HUES64 (cell line): ENCODE measurements at regions not wholly inside any gene's neighbourhood (a gene's known extent, or its start where the extent isn't known, plus 50 kb on each side); places are given as distances from the start of the nearest gene placed in this dataset.
"Not testable (repeated sequence)": the region's sequence is repeated elsewhere in the genome, so short reads cannot be mapped to it uniquely, and the experiment has no call there.

ENCODE experiments used
- H3K27ac ChIP-seq: 2 replicates; pipeline ENCODE4 v1.7.0; 2013; ENCODE audit warnings: low read depth, low read length, inconsistent platforms
- H3K27me3 ChIP-seq: 2 replicates; pipeline ENCODE4 v1.6.1; 2013; ENCODE audit warnings: mild to moderate bottlenecking, low read length; ENCODE audit not compliant: insufficient read depth
- H3K36me3 ChIP-seq: 2 replicates; pipeline ENCODE4 v1.6.1; 2013; ENCODE audit warnings: mild to moderate bottlenecking, low read length; ENCODE audit not compliant: insufficient read depth
- H3K4me1 ChIP-seq: 2 replicates; pipeline ENCODE4 v1.6.1; 2013; ENCODE audit warnings: mild to moderate bottlenecking, low read length, moderate library complexity; ENCODE audit not compliant: insufficient read depth
- H3K4me3 ChIP-seq: 2 replicates; pipeline ENCODE4 v1.5.1; 2013; ENCODE audit warnings: mild to moderate bottlenecking, low read length, moderate library complexity
- H3K9ac ChIP-seq: 2 replicates; pipeline ENCODE4 v1.6.1; 2013; ENCODE audit warnings: mild to moderate bottlenecking, low read depth, low read length
- H3K9me3 ChIP-seq: 2 replicates; pipeline ENCODE4 v1.6.1; 2013; ENCODE audit warnings: low read depth, low read length; ENCODE audit not compliant: insufficient read depth
- WGBS: fragments of 150-250, 120-280 bp; methylation state at CpG from one replicate; pipeline ENCODE4 v1.1.7; 2013; ENCODE audit warnings: missing lambda C conversion rate; 5-methylcytosine and 5-hydroxymethylcytosine counted together

DNA sequence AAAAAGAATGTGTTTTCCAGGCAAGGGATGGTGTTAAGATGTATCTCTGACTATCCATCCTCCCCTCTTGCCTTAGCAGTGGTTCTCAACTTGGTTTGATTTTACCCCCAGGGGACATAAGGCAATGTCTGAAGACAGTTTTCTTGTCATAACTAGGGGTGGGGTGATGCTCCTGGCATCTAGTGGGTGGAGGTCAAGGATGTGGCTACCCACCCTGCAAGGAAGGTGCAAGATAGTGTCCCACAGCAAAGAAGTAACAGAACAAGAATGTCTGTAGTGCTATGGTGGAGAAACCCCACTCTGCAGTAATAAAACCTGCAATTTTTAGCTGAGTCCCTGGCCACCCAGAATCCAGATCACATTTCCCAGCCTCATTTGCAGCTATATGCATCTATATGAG, 81.2 kb upstream of the TBL1X start:
- no peak overlapping the region for H3K4me3 ChIP-seq
- H3K36me3 ChIP-seq = no peaks in the 10 kb centered on the region
- no peak overlapping the region for H3K9ac ChIP-seq
- H3K27me3 ChIP-seq = no peaks in the 10 kb centered on the region
- H3K4me1 ChIP-seq = no peaks in the 10 kb centered on the region
- H3K27ac ChIP-seq = no peak overlapping the region
- no peaks in the 10 kb centered on the region for H3K9me3 ChIP-seq

DNA sequence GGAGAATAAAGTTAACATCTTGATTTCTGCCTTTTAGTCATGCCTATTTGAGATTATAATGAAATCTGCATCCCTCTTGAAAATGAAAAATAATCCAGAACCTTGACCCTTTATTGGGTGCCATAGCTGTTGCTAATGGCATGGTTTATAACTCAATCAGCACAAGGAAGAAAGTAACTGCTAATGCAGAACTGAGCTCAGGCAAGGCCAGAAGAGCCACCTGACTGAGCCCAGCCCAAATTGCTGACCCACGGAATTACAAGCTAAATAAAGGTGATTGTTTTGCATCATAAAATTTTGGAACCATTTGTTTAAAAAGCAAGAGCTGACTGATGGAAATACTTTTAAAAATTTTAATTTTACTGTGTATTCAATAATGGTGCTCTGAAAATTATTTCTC, 76.4 kb upstream of the TBL1X start:
- Histone ChIP-seq H3K27ac (no peak overlapping the region), H3K4me1 (no peaks in the 10 kb centered on the region), H3K36me3 (no peaks in the 10 kb centered on the region), H3K9ac (no peak overlapping the region), H3K4me3 (no peak overlapping the region), H3K27me3 (no peaks in the 10 kb centered on the region), H3K9me3 (no peaks in the 10 kb centered on the region)
- 94% methylated on average over 1 of the region's 1 CpG for WGBS

DNA sequence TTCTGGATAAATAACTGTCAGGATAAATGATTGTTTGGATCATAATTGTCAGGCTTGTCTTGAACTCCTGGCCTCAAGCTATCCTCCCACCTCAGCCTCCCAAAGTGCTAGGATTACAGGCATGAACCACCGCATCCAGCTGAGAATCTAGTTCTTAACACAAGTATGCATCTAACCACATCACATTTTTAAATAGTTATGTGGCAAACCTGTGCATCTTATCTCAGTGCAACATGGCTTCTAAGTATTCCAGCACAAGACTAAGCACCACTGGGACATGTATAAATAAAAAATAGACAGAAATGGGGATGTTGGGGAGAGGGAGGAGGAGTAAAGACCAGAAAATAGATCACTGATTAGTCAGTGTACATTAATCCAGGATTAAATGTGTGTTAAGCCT, 74.7 kb upstream of the TBL1X start:
- H3K4me1 ChIP-seq = no peaks in the 10 kb centered on the region

DNA sequence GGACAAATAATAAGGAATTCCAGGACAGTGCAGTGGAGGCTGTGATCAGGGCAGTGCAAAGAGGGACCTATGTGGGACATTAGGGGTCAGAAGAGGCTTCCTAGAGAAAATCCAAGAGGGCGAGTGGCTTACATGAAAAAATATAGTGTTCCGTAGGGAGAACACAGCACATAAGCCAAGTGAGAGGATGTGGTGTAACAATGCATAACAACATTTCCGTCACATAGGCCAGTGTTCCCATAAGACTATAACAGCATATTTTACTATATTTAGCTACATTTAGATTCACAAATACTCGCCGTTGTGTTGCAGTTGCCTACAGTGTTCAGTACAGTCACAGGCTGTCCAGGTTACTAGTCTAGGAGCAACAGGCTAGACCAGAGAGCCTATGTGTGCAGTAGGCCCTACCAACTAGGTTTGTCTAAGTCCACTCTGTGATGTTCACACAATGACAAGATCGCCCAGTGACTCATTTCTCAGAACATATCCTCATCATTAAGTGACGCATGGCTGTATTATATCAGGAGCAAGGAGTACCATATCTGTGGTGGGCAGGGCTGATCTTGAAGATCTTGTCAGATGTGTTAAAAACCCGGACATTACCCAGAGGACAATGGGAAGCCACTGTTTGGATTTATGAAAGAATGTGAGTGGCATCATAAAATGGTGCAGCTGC, 74.0 kb upstream of the TBL1X start:
- Histone ChIP-seq H3K9me3 (no peaks in the 10 kb centered on the region), H3K9ac (no peak overlapping the region), H3K36me3 (no peaks in the 10 kb centered on the region), H3K4me1 (no peaks in the 10 kb centered on the region), H3K4me3 (no peak overlapping the region), H3K27ac (no peak overlapping the region), H3K27me3 (no peaks in the 10 kb centered on the region)
- WGBS = 97% methylated on average over 8 of the region's 8 CpGs

More for the DNA sequence above, 74.7 kb upstream of the TBL1X start:
- Histone ChIP-seq H3K9me3 (no peaks in the 10 kb centered on the region), H3K4me3 (no peak overlapping the region), H3K9ac (no peak overlapping the region), H3K27me3 (no peaks in the 10 kb centered on the region), H3K36me3 (no peaks in the 10 kb centered on the region), H3K27ac (no peak overlapping the region)
- WGBS = 100% methylated on average over 1 of the region's 1 CpG

DNA sequence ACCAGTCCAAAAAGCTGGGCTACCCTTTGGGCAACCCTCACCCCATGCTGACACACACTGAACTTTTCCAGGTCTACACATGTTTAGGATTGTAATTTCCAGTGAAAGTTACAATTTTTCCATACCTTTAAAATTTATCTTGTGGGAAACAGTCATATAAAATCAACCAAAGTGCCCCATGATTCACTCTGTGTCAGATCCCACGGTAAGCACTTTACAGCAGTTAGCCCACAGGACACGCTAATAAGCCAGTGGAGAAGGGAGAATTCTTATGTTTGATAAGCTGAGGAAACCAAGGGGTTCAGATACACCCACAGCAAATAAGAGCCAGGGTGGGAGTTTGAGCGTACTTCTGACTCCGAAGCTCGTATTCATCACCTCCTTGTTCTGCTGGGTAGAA, 72.4 kb upstream of the TBL1X start:
- 90% methylated on average over 5 of the region's 5 CpGs for WGBS
- Histone ChIP-seq H3K36me3 (no peaks in the 10 kb centered on the region), H3K27me3 (no peaks in the 10 kb centered on the region), H3K9ac (no peak overlapping the region), H3K9me3 (no peaks in the 10 kb centered on the region), H3K4me3 (no peak overlapping the region), H3K4me1 (no peaks in the 10 kb centered on the region), H3K27ac (no peak overlapping the region)

DNA sequence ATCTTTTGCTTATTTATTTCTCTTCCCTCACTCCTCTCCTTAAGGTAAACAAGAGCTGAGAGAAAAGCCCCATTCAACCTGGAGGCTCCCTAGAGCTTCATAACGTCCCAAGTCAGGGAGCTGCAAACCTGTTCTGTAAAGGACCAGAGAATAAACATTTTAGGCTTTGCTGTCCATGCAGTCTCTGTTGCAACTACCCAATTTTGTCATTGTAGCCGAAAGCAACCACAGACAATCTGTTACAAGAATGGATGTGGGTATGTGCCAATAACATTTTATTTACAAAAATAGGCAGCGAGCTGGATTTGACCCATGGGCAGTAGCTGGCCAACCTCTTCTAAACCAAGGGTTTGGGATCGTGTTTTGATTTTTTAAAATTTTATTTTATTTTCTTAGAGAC, 71.3 kb upstream of the TBL1X start:
- 73% methylated on average over 2 of the region's 4 CpGs for WGBS

DNA sequence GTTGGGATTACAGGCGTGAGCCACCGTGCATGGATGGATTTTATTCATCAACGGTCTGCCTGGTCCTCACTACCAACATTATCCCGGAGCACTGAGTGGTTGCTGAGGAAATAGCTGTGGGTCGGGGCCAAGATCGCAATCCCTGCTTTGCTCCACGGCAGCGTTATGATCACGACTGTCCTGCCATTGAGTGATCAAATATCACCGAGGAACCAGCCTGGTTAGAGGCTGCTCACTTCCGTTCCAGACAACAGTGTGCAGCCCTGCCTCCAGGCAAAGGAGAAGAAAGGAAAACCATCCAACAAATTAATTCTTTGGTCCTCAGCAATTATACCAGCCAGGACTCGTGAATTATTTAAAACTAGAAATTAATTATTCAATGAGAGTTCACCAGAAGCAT, 70.6 kb upstream of the TBL1X start:
- Histone ChIP-seq H3K27ac (no peak overlapping the region), H3K36me3 (no peaks in the 10 kb centered on the region), H3K27me3 (no peaks in the 10 kb centered on the region), H3K9me3 (no peaks in the 10 kb centered on the region), H3K9ac (no peak overlapping the region), H3K4me3 (no peak overlapping the region), H3K4me1 (no peaks in the 10 kb centered on the region)
- WGBS = 89% methylated on average over 12 of the region's 12 CpGs

More for the DNA sequence above, 71.3 kb upstream of the TBL1X start:
- Histone ChIP-seq H3K4me3 (no peak overlapping the region), H3K27me3 (no peaks in the 10 kb centered on the region), H3K4me1 (no peaks in the 10 kb centered on the region), H3K9ac (no peak overlapping the region), H3K9me3 (no peaks in the 10 kb centered on the region), H3K36me3 (no peaks in the 10 kb centered on the region), H3K27ac (no peak overlapping the region)

DNA sequence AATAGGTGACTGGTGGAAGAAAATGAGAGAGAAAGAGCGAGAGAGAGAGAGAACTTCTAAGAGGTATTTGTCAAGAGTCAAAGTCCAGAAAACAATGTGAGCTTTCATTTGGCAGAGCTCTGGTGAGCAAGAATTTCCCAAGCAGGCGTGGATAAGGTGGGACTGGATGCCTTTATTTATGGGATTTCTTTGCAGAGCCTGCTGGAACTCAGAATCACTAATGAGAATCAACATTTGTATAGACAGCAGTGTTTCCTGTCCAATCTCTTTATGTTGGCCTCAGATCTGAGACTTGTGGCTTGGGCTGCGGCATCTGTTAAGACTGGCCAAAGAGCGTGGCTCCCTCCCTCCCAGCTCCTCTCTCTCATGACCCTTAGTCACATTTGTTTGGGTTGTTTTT, 67.9 kb upstream of the TBL1X start:
- Histone ChIP-seq H3K4me1 (no peaks in the 10 kb centered on the region), H3K27me3 (no peaks in the 10 kb centered on the region), H3K4me3 (no peak overlapping the region), H3K9me3 (no peaks in the 10 kb centered on the region), H3K9ac (no peak overlapping the region), H3K27ac (no peak overlapping the region), H3K36me3 (no peaks in the 10 kb centered on the region)
- WGBS = 95% methylated on average over 4 of the region's 4 CpGs

DNA sequence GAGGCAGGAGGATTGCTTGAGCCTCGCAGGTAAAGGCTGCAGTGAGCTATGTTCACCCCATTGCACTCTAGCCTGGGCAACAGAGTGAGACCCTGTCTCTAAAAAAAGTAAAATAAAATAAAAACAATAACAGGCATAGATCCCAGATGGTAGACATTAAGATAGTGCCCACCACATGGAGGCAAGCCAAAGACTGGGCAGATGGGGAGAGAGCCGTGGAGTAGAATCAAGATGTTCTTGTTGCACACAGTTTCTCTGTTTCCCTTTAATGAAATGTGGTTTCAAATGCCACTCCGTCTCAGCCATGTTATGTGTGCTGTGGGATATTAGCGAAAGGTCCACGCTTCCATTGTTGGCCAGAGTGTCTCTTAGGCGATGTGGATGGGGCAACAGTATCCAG, 63.8 kb upstream of the TBL1X start:
- H3K9me3 ChIP-seq = no peaks in the 10 kb centered on the region
- WGBS = 97% methylated on average over 6 of the region's 6 CpGs
- no peaks in the 10 kb centered on the region for H3K36me3 ChIP-seq
- H3K4me1 ChIP-seq = no peaks in the 10 kb centered on the region
- no peak overlapping the region for H3K4me3 ChIP-seq
- H3K9ac ChIP-seq = no peak overlapping the region
- no peaks in the 10 kb centered on the region for H3K27me3 ChIP-seq
- no peak overlapping the region for H3K27ac ChIP-seq

DNA sequence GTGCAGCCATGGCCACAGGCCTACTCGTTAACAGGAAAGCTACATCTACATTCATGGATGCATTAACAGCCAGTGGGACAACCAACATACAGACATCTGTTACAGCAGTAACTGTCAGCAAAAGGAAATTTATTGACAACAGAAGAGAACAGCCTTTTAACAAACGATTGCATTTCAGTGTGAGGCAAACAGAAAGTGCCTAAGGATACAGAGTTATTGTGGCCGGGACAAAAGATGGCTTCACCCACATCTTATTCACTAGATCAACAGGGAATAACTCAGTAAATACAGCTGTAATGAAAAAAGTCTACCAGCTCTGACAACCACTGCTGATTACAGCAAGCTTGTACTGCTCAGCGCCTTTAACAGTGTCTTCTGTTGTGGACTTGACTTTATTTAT, 61.5 kb upstream of the TBL1X start:
- H3K4me3 ChIP-seq = no peak overlapping the region
- WGBS = 97% methylated on average over 3 of the region's 4 CpGs

DNA sequence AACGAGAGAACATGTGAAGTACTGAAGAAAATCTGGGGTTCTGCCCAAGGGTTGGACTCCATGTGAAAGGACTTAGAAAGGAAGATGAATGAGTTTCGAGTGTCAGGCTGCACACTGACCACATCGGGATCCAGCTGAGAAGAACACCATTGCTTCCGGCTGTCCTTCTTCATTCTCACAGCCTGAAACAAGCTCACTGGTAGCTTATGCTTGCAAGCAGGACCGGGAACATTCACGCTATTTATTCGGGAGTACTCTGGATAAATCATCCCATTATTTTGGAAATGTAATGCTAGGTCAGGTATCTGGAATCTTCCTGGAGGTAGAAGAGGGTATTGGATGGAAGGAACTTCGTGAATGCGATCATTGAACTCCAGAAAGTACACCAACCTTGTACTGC, 59.2 kb upstream of the TBL1X start:
- 92% methylated on average over 8 of the region's 9 CpGs for WGBS
- not testable (repeated sequence) for H3K36me3 ChIP-seq, H3K9ac ChIP-seq

More for the DNA sequence above, 61.5 kb upstream of the TBL1X start:
- no peaks in the 10 kb centered on the region for H3K36me3 ChIP-seq
- H3K27me3 ChIP-seq = no peaks in the 10 kb centered on the region
- H3K27ac ChIP-seq = no peak overlapping the region
- H3K9me3 ChIP-seq = no peaks in the 10 kb centered on the region
- no peaks in the 10 kb centered on the region for H3K4me1 ChIP-seq
- no peak overlapping the region for H3K9ac ChIP-seq

DNA sequence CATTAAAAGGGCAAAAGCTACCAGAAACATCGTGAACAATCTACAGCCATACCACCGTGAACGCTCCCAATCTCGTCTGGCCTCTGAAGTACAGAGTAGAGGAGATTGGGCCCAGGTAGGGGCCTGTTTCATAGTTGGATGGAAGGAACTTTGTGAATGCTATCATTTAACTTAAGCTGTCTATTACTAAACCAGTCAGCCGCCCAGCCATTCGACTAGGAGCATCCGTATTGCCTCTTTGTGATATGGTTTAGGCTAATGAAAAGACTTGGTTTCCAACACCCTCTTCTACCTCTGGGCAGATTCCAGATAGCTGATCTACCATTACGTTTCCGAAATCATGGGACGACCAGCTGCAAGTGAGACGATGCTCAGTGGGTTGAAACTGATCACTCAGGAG, 54.0 kb upstream of the TBL1X start:
- WGBS = no CpG with 5 or more reads among the region's 11 CpGs
- not testable (repeated sequence) for H3K4me3 ChIP-seq, H3K9me3 ChIP-seq, H3K36me3 ChIP-seq, H3K27ac ChIP-seq, H3K27me3 ChIP-seq, H3K9ac ChIP-seq, H3K4me1 ChIP-seq

More for the DNA sequence above, 59.2 kb upstream of the TBL1X start:
- not testable (repeated sequence) for H3K9me3 ChIP-seq, H3K27ac ChIP-seq, H3K4me3 ChIP-seq, H3K4me1 ChIP-seq, H3K27me3 ChIP-seq
